BLaER1 (cell line): ENCODE measurements at regions not wholly inside any gene's neighbourhood (a gene's known extent, or its start where the extent isn't known, plus 50 kb on each side); places are given as distances from the start of the nearest gene placed in this dataset.
A peak's percentile ranks its signal among the peaks of the same experiment; 100 is the strongest.

Experiments used
- H3K27ac ChIP-seq: shearing (Covaris generic); formaldehyde crosslinking; 2 replicates; pipeline ENCODE4 v1.8.1; 2022
- H3K27me3 ChIP-seq: shearing (Covaris generic); formaldehyde crosslinking; 2 replicates; pipeline ENCODE4 v1.8.1; 2022
- H3K36me3 ChIP-seq: shearing (Covaris generic); formaldehyde crosslinking; 2 replicates; pipeline ENCODE4 v1.8.1; 2022
- H3K4me1 ChIP-seq: shearing (Covaris generic); formaldehyde crosslinking; 2 replicates; pipeline ENCODE4 v1.8.1; 2022
- H3K4me2 ChIP-seq: shearing (Covaris generic); formaldehyde crosslinking; 2 replicates; pipeline ENCODE4 v1.8.1; 2022
- H3K4me3 ChIP-seq: shearing (Covaris generic); formaldehyde crosslinking; 2 replicates; pipeline ENCODE4 v1.8.1; 2022
- H3K9ac ChIP-seq: shearing (Covaris generic); formaldehyde crosslinking; 2 replicates; pipeline ENCODE4 v1.8.1; 2022
- H3K9me3 ChIP-seq: shearing (Covaris generic); formaldehyde crosslinking; 2 replicates; pipeline ENCODE4 v1.8.1; 2022
- H4K20me1 ChIP-seq: shearing (Covaris generic); formaldehyde crosslinking; 2 replicates; pipeline ENCODE4 v1.8.1; 2022
- Cebpa-rat ChIP-seq: shearing (Covaris generic); IDR thresholded peaks from 2 replicates; pipeline ENCODE4 v1.8.1; 2022

GRCh38 chr9:7688626-7689025 is 111.0 kb downstream of the DMAC1 start:
- Histone ChIP-seq H3K9me3 (no peaks in the 10 kb centered on the region), H3K27ac (no peak overlapping the region), H3K27me3 (no peaks in the 10 kb centered on the region), H4K20me1 (no peaks in the 10 kb centered on the region), H3K4me1 (no peaks in the 10 kb centered on the region), H3K36me3 (no peaks in the 10 kb centered on the region), H3K9ac (no peak overlapping the region), H3K4me2 (no peak overlapping the region), H3K4me3 (no peak overlapping the region)
- TF ChIP-seq Cebpa-rat = no peak

GRCh38 chr9:7676609-7677156 is 122.9 kb downstream of the DMAC1 start:
- no peak for TF ChIP-seq Cebpa-rat
- H3K4me1 ChIP-seq = no peaks in the 10 kb centered on the region
- no peaks in the 10 kb centered on the region for H3K9me3 ChIP-seq
- H4K20me1 ChIP-seq = no peaks in the 10 kb centered on the region
- H3K4me2 ChIP-seq = no peak overlapping the region
- H3K36me3 ChIP-seq = no peaks in the 10 kb centered on the region
- no peak overlapping the region for H3K4me3 ChIP-seq
- no peak overlapping the region for H3K27ac ChIP-seq
- H3K9ac ChIP-seq = no peak overlapping the region
- no peaks in the 10 kb centered on the region for H3K27me3 ChIP-seq

GRCh38 chr9:7671847-7672246 is 127.7 kb downstream of the DMAC1 start:
- Histone ChIP-seq H3K4me2 (no peak overlapping the region), H3K27me3 (no peaks in the 10 kb centered on the region), H4K20me1 (no peaks in the 10 kb centered on the region), H3K27ac (no peak overlapping the region), H3K4me3 (no peak overlapping the region), H3K9ac (no peak overlapping the region), H3K4me1 (no peaks in the 10 kb centered on the region), H3K9me3 (no peaks in the 10 kb centered on the region), H3K36me3 (no peaks in the 10 kb centered on the region)
- no peak for TF ChIP-seq Cebpa-rat

GRCh38 chr9:7668541-7668940 is 131.0 kb downstream of the DMAC1 start:
- Histone ChIP-seq H3K9me3 (no peaks in the 10 kb centered on the region), H3K4me2 (no peak overlapping the region), H4K20me1 (no peaks in the 10 kb centered on the region), H3K27me3 (no peaks in the 10 kb centered on the region), H3K27ac (no peak overlapping the region), H3K36me3 (no peaks in the 10 kb centered on the region), H3K4me1 (no peaks in the 10 kb centered on the region), H3K9ac (no peak overlapping the region), H3K4me3 (no peak overlapping the region)
- TF ChIP-seq Cebpa-rat = no peak

- TF ChIP-seq Cebpa-rat = no peak
- Histone ChIP-seq H3K9me3 (no peaks in the 10 kb centered on the region), H4K20me1 (no peaks in the 10 kb centered on the region), H3K27me3 (no peaks in the 10 kb centered on the region), H3K4me1 (no peaks in the 10 kb centered on the region), H3K36me3 (no peaks in the 10 kb centered on the region), H3K9ac (no peak overlapping the region), H3K4me3 (no peak overlapping the region), H3K4me2 (no peak overlapping the region), H3K27ac (no peak overlapping the region)
Measured at GRCh38 chr9:7665874-7666273, 133.7 kb downstream of the DMAC1 start.

GRCh38 chr9:7659766-7660165 is 139.8 kb downstream of the DMAC1 start:
- no peaks in the 10 kb centered on the region for H3K4me1 ChIP-seq
- no peaks in the 10 kb centered on the region for H3K36me3 ChIP-seq
- no peak overlapping the region for H3K9ac ChIP-seq
- no peaks in the 10 kb centered on the region for H3K27me3 ChIP-seq
- no peak for TF ChIP-seq Cebpa-rat
- no peak overlapping the region for H3K27ac ChIP-seq
- no peaks in the 10 kb centered on the region for H4K20me1 ChIP-seq
- no peak overlapping the region for H3K4me3 ChIP-seq
- H3K4me2 ChIP-seq = no peak overlapping the region
- H3K9me3 ChIP-seq = peaks cover 3% of the 10 kb centered on the region; the same call in 1 of the 2 replicates

GRCh38 chr9:7656636-7657035 is 142.9 kb downstream of the DMAC1 start:
- TF ChIP-seq Cebpa-rat = no peak
- H3K4me2 ChIP-seq = no peak overlapping the region
- no peak overlapping the region for H3K4me3 ChIP-seq
- no peaks in the 10 kb centered on the region for H3K27me3 ChIP-seq
- H4K20me1 ChIP-seq = no peaks in the 10 kb centered on the region
- H3K9me3 ChIP-seq = peaks cover 3% of the 10 kb centered on the region; the same call in 1 of the 2 replicates
- H3K9ac ChIP-seq = no peak overlapping the region
- no peak overlapping the region for H3K27ac ChIP-seq
- no peaks in the 10 kb centered on the region for H3K36me3 ChIP-seq
- H3K4me1 ChIP-seq = peaks cover 12% of the 10 kb centered on the region

GRCh38 chr9:7653262-7653661 is 146.3 kb downstream of the DMAC1 start:
- Histone ChIP-seq H3K4me1 (peaks cover 12% of the 10 kb centered on the region), H3K27me3 (no peaks in the 10 kb centered on the region), H3K27ac (no peak overlapping the region), H3K9me3 (peaks cover 3% of the 10 kb centered on the region; the same call in 1 of the 2 replicates), H3K36me3 (no peaks in the 10 kb centered on the region), H4K20me1 (no peaks in the 10 kb centered on the region), H3K4me3 (no peak overlapping the region), H3K9ac (no peak overlapping the region), H3K4me2 (peak overlapping the region; percentile 53)
- TF ChIP-seq Cebpa-rat = no peak

- Histone ChIP-seq H3K4me1 (no peaks in the 10 kb centered on the region), H4K20me1 (no peaks in the 10 kb centered on the region), H3K9ac (no peak overlapping the region), H3K36me3 (no peaks in the 10 kb centered on the region), H3K27me3 (no peaks in the 10 kb centered on the region), H3K4me3 (no peak overlapping the region), H3K27ac (no peak overlapping the region), H3K4me2 (no peak overlapping the region), H3K9me3 (0 out of 2 replicates have a peak, but pooled peaks cover 4% of the 10 kb centered on the region)
- TF ChIP-seq Cebpa-rat = no peak
Measured at GRCh38 chr9:7640231-7640630, 159.3 kb downstream of the DMAC1 start.

GRCh38 chr9:7639471-7639870 is 160.1 kb downstream of the DMAC1 start:
- no peak overlapping the region for H3K4me2 ChIP-seq
- H3K9ac ChIP-seq = no peak overlapping the region

GRCh38 chr9:7636838-7637467 is 162.6 kb downstream of the DMAC1 start:
- H3K4me2 ChIP-seq = no peak overlapping the region
- no peak overlapping the region for H3K27ac ChIP-seq
- H4K20me1 ChIP-seq = no peaks in the 10 kb centered on the region
- H3K4me1 ChIP-seq = no peaks in the 10 kb centered on the region
- H3K9ac ChIP-seq = no peak overlapping the region
- no peaks in the 10 kb centered on the region for H3K27me3 ChIP-seq
- no peak overlapping the region for H3K4me3 ChIP-seq
- no peaks in the 10 kb centered on the region for H3K36me3 ChIP-seq
- H3K9me3 ChIP-seq = no peaks in the 10 kb centered on the region
- no peak for TF ChIP-seq Cebpa-rat

More at GRCh38 chr9:7639471-7639870, 160.1 kb downstream of the DMAC1 start:
- Histone ChIP-seq H3K4me1 (no peaks in the 10 kb centered on the region), H3K27me3 (no peaks in the 10 kb centered on the region), H3K36me3 (no peaks in the 10 kb centered on the region), H3K27ac (no peak overlapping the region), H4K20me1 (no peaks in the 10 kb centered on the region), H3K4me3 (no peak overlapping the region), H3K9me3 (0 out of 2 replicates have a peak, but pooled peaks cover under 1% of the 10 kb centered on the region)
- no peak for TF ChIP-seq Cebpa-rat
